ENCODE measurements at regions not wholly inside any gene's neighbourhood (a gene's known extent, or its start where the extent isn't known, plus 50 kb on each side); places are given as distances from the start of the nearest gene placed in this dataset.

GRCh38 chr20:4095639-4096038 is 53.0 kb upstream of the SMOX start:
- Mint-ChIP-seq H3K4me3 (no peak overlapping the region), H3K9me3 (ENCODE audit: insufficient read depth) (peaks cover 8% of the 10 kb centered on the region), H3K36me3 (ENCODE audit: low read depth) (no peaks in the 10 kb centered on the region), H3K4me1 (ENCODE audit: low read depth) (peaks cover 2% of the 10 kb centered on the region), H3K27ac (no peak overlapping the region), H3K27me3 (ENCODE audit: low read depth) (peaks cover 23% of the 10 kb centered on the region)
- ChIA-PET CTCF (interaction anchor here (0.8 to 4.0 kb wide), 3 partner anchors 10 to 419 kb away, joined by 3 to 18 read pairs (median 3); no protein-coding TSS in a partner anchor), POLR2A (interaction anchor here (0.6 kb wide), 1 partner anchor 150 kb away, joined by 3 read pairs; no protein-coding TSS in a partner anchor)
- ATAC-seq, result no peak
- no peak for DNase-seq

- peak; percentile 23 for ATAC-seq
- H3K4me3 Mint-ChIP-seq, result no peak overlapping the region
- ChIA-PET CTCF (interaction anchor here (0.9 to 2.1 kb wide), 14 partner anchors 8 to 271 kb away, joined by 3 to 7 read pairs (median 4); partner anchors contain the start of gene AP5S1), POLR2A (no interaction called here)
- peaks cover 14% of the 10 kb centered on the region for H3K27me3 Mint-ChIP-seq (ENCODE audit: low read depth)
- peak; percentile 46 for DNase-seq
- peaks cover 2% of the 10 kb centered on the region for H3K4me1 Mint-ChIP-seq (ENCODE audit: low read depth)
- no peak overlapping the region for H3K27ac Mint-ChIP-seq
- H3K36me3 Mint-ChIP-seq (ENCODE audit: low read depth), result no peaks in the 10 kb centered on the region
- H3K9me3 Mint-ChIP-seq (ENCODE audit: insufficient read depth), result peaks cover 8% of the 10 kb centered on the region
Observed at GRCh38 chr20:4091490-4092479, 56.8 kb upstream of the SMOX start.

- H3K9me3 Mint-ChIP-seq (ENCODE audit: insufficient read depth), result peaks cover 8% of the 10 kb centered on the region
- ATAC-seq (no peak), DNase-seq (no peak)
- POLR2A ChIA-PET, result interaction anchor here (0.5 kb wide), 1 partner anchor 109 kb away, joined by 3 read pairs; no protein-coding TSS in a partner anchor
- H3K4me3 Mint-ChIP-seq, result no peak overlapping the region
- peaks cover 12% of the 10 kb centered on the region for H3K27me3 Mint-ChIP-seq (ENCODE audit: low read depth)
- H3K27ac Mint-ChIP-seq, result no peak overlapping the region
- H3K4me1 Mint-ChIP-seq (ENCODE audit: low read depth), result peaks cover 2% of the 10 kb centered on the region
- CTCF ChIA-PET, result interaction anchor here (1.0 to 2.1 kb wide), 5 partner anchors 7 to 79 kb away, joined by 3 to 7 read pairs (median 4); no protein-coding TSS in a partner anchor
- no peaks in the 10 kb centered on the region for H3K36me3 Mint-ChIP-seq (ENCODE audit: low read depth)
Observed at GRCh38 chr20:4090756-4091489, 57.7 kb upstream of the SMOX start.

GRCh38 chr20:4089756-4090487 is 58.7 kb upstream of the SMOX start:
- DNase-seq (no peak), ATAC-seq (no peak)
- Mint-ChIP-seq H3K4me1 (ENCODE audit: low read depth) (peaks cover 10% of the 10 kb centered on the region), H3K27me3 (ENCODE audit: low read depth) (peaks cover 10% of the 10 kb centered on the region), H3K9me3 (ENCODE audit: insufficient read depth) (no peaks in the 10 kb centered on the region), H3K36me3 (ENCODE audit: low read depth) (no peaks in the 10 kb centered on the region), H3K27ac (no peak overlapping the region), H3K4me3 (no peak overlapping the region)
- ChIA-PET CTCF (interaction anchor here (1.1 to 1.5 kb wide), 2 partner anchors 18 to 24 kb away, joined by 3 to 4 read pairs; no protein-coding TSS in a partner anchor), POLR2A (no interaction called here)

- H3K4me3 Mint-ChIP-seq, result no peak overlapping the region
- no peaks in the 10 kb centered on the region for H3K9me3 Mint-ChIP-seq (ENCODE audit: insufficient read depth)
- no peaks in the 10 kb centered on the region for H3K36me3 Mint-ChIP-seq (ENCODE audit: low read depth)
- no peak overlapping the region for H3K27ac Mint-ChIP-seq
- DNase-seq (no peak), ATAC-seq (no peak)
- ChIA-PET POLR2A (no interaction called here), CTCF (interaction anchor here (0.6 kb wide), 1 partner anchor 10 kb away, joined by 3 read pairs; no protein-coding TSS in a partner anchor)
- H3K4me1 Mint-ChIP-seq (ENCODE audit: low read depth), result peaks cover 22% of the 10 kb centered on the region
- H3K27me3 Mint-ChIP-seq (ENCODE audit: low read depth), result peaks cover 2% of the 10 kb centered on the region
Observed at GRCh38 chr20:4088766-4089165, 59.9 kb upstream of the SMOX start.

GRCh38 chr20:4087923-4088322 is 60.7 kb upstream of the SMOX start:
- POLR2A ChIA-PET, result no interaction called here
- ATAC-seq, result no peak
- Mint-ChIP-seq H3K4me1 (ENCODE audit: low read depth) (peaks cover 29% of the 10 kb centered on the region), H3K9me3 (ENCODE audit: insufficient read depth) (no peaks in the 10 kb centered on the region), H3K27ac (no peak overlapping the region), H3K36me3 (ENCODE audit: low read depth) (no peaks in the 10 kb centered on the region), H3K27me3 (ENCODE audit: low read depth) (peaks cover 2% of the 10 kb centered on the region), H3K4me3 (no peak overlapping the region)
- CTCF ChIA-PET, result no interaction called here
- DNase-seq, result no peak

- DNase-seq, result no peak
- Mint-ChIP-seq H3K4me1 (ENCODE audit: low read depth) (peaks cover 38% of the 10 kb centered on the region), H3K9me3 (ENCODE audit: insufficient read depth) (no peaks in the 10 kb centered on the region), H3K27ac (no peak overlapping the region), H3K27me3 (ENCODE audit: low read depth) (peaks cover 2% of the 10 kb centered on the region), H3K36me3 (ENCODE audit: low read depth) (peaks cover 3% of the 10 kb centered on the region), H3K4me3 (no peak overlapping the region)
- ChIA-PET CTCF (interaction anchor here (1.0 to 2.0 kb wide), 2 partner anchors 10 to 266 kb away, joined by 4 to 11 read pairs; partner anchors contain the start of gene AP5S1), POLR2A (interaction anchor here (0.6 kb wide), 1 partner anchor 26 kb away, joined by 3 read pairs; no protein-coding TSS in a partner anchor)
- ATAC-seq, result no peak
Observed at GRCh38 chr20:4086771-4087687, 61.6 kb upstream of the SMOX start.

GRCh38 chr20:4084721-4085120 is 63.9 kb upstream of the SMOX start:
- Mint-ChIP-seq H3K4me3 (no peak overlapping the region), H3K4me1 (ENCODE audit: low read depth) (peaks cover 44% of the 10 kb centered on the region), H3K9me3 (ENCODE audit: insufficient read depth) (peaks cover 6% of the 10 kb centered on the region), H3K36me3 (ENCODE audit: low read depth) (peaks cover 9% of the 10 kb centered on the region), H3K27me3 (ENCODE audit: low read depth) (no peaks in the 10 kb centered on the region), H3K27ac (no peak overlapping the region)
- ChIA-PET CTCF (interaction anchor here (0.7 to 3.4 kb wide), 48 partner anchors 8 to 332 kb away, joined by 3 to 30 read pairs (median 4); partner anchors contain the start of gene AP5S1), POLR2A (interaction anchor here (0.7 to 4.6 kb wide), 5 partner anchors 27 to 197 kb away, joined by 3 to 27 read pairs (median 4); no protein-coding TSS in a partner anchor)
- DNase-seq (no peak), ATAC-seq (no peak)

- ATAC-seq, result no peak
- ChIA-PET CTCF (interaction anchor here (0.8 to 3.4 kb wide), 20 partner anchors 8 to 407 kb away, joined by 3 to 30 read pairs (median 4); no protein-coding TSS in a partner anchor), POLR2A (interaction anchor here (0.6 to 4.6 kb wide), 3 partner anchors 25 to 153 kb away, joined by 3 to 27 read pairs (median 3); no protein-coding TSS in a partner anchor)
- Mint-ChIP-seq H3K4me3 (no peak overlapping the region), H3K36me3 (ENCODE audit: low read depth) (peaks cover 9% of the 10 kb centered on the region), H3K4me1 (ENCODE audit: low read depth) (peaks cover 45% of the 10 kb centered on the region), H3K27me3 (ENCODE audit: low read depth) (no peaks in the 10 kb centered on the region), H3K27ac (peak overlapping the region; percentile 53), H3K9me3 (ENCODE audit: insufficient read depth) (peaks cover 6% of the 10 kb centered on the region)
- no peak for DNase-seq
Observed at GRCh38 chr20:4084096-4084495, 64.5 kb upstream of the SMOX start.
